ENCODE measurements at regions not wholly inside any gene's neighbourhood (a gene's known extent, or its start where the extent isn't known, plus 50 kb on each side); places are given as distances from the start of the nearest gene placed in this dataset.

GRCh38 chr12:24364921-24365320 lies 415.5 kb upstream of the SOX5 start:
- no peaks in the 10 kb centered on the region for H3K27me3 ChIP-seq

DNA sequence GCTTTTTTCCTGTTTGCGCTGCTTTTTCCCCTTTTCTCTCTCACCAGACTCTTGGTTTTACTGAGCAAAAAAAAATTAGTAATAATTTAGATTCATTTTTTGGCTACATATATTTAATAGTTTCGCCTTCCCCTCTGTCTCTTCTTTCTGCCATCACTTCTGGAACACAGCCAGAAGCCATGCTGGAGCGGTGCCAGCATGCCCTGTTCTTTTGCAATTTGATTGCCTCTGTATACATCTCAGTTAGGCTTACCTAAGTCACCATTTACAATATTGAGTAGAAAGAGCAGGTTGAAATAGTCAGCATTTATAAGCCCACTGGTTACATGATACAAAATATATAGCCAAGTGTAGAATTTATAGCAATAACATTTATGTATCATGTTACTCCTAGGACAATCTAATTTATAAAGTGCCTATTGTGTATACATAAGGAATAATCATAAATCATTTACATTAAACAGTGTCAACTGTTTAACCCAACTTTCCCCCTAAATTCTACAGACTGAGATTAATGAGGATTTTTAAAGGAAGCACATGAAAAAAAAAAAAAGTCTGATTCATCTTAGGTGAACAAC lies 413.8 kb upstream of the SOX5 start:
- no peak for DNase-seq (ENCODE audit: low spot score)
- Histone ChIP-seq H3K4me2 (no peak overlapping the region), H3K4me3 (no peak overlapping the region), H3F3A (ENCODE audit: low read depth) (no peaks in the 10 kb centered on the region), H2AFZ (replicated peaks) (no peak overlapping the region), H3K79me2 (ENCODE audit: low read depth) (no peaks in the 10 kb centered on the region), H3K27me3 (no peaks in the 10 kb centered on the region), H3K4me1 (peaks cover 54% of the 10 kb centered on the region), H3K9ac (no peak overlapping the region), H3K36me3 (no peaks in the 10 kb centered on the region), H3K27ac (no peak overlapping the region), H4K20me1 (ENCODE audit: low read depth) (no peaks in the 10 kb centered on the region), H3K9me3 (ENCODE audit: low read depth) (no peaks in the 10 kb centered on the region)
- Mint-ChIP-seq H3K27me3 (ENCODE audit: insufficient read depth, low read depth) (no peaks in the 10 kb centered on the region), H3K9me3 (no peaks in the 10 kb centered on the region), H3K27ac (no peak overlapping the region), H3K4me3 (no peak overlapping the region), H3K4me1 (peaks cover 41% of the 10 kb centered on the region), H3K36me3 (peaks cover 3% of the 10 kb centered on the region)
- TF ChIP-seq EZH2phosphoT487 (IDR thresholded peaks at IDR 0.05) = no peak
- TF ChIP-seq EZH2 (IDR thresholded peaks at IDR 0.05) = no peak
- TF ChIP-seq, protein P1, sequence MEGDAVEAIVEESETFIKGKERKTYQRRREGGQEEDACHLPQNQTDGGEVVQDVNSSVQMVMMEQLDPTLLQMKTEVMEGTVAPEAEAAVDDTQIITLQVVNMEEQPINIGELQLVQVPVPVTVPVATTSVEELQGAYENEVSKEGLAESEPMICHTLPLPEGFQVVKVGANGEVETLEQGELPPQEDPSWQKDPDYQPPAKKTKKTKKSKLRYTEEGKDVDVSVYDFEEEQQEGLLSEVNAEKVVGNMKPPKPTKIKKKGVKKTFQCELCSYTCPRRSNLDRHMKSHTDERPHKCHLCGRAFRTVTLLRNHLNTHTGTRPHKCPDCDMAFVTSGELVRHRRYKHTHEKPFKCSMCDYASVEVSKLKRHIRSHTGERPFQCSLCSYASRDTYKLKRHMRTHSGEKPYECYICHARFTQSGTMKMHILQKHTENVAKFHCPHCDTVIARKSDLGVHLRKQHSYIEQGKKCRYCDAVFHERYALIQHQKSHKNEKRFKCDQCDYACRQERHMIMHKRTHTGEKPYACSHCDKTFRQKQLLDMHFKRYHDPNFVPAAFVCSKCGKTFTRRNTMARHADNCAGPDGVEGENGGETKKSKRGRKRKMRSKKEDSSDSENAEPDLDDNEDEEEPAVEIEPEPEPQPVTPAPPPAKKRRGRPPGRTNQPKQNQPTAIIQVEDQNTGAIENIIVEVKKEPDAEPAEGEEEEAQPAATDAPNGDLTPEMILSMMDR (IDR thresholded peaks at IDR 0.05) = no peak

More at GRCh38 chr12:24364921-24365320, 415.5 kb upstream of the SOX5 start:
- Histone ChIP-seq H3K79me2 (ENCODE audit: low read depth) (no peaks in the 10 kb centered on the region), H4K20me1 (ENCODE audit: low read depth) (no peaks in the 10 kb centered on the region), H3K36me3 (no peaks in the 10 kb centered on the region), H3K4me1 (peaks cover 44% of the 10 kb centered on the region), H3K4me2 (no peak overlapping the region), H3K27ac (no peak overlapping the region), H3F3A (ENCODE audit: low read depth) (no peaks in the 10 kb centered on the region), H3K9me3 (ENCODE audit: low read depth) (no peaks in the 10 kb centered on the region), H3K9ac (no peak overlapping the region), H2AFZ (replicated peaks) (no peak overlapping the region), H3K4me3 (no peak overlapping the region)
- Mint-ChIP-seq H3K36me3 (peaks cover 11% of the 10 kb centered on the region), H3K4me3 (no peak overlapping the region), H3K4me1 (peaks cover 40% of the 10 kb centered on the region), H3K27ac (no peak overlapping the region), H3K9me3 (no peaks in the 10 kb centered on the region), H3K27me3 (ENCODE audit: insufficient read depth, low read depth) (no peaks in the 10 kb centered on the region)
- TF ChIP-seq EZH2 (IDR thresholded peaks at IDR 0.05) = no peak
- TF ChIP-seq EZH2phosphoT487 (IDR thresholded peaks at IDR 0.05) = no peak
- TF ChIP-seq, protein P1 (IDR thresholded peaks at IDR 0.05) = no peak
- DNase-seq (ENCODE audit: low spot score) = no peak

DNA sequence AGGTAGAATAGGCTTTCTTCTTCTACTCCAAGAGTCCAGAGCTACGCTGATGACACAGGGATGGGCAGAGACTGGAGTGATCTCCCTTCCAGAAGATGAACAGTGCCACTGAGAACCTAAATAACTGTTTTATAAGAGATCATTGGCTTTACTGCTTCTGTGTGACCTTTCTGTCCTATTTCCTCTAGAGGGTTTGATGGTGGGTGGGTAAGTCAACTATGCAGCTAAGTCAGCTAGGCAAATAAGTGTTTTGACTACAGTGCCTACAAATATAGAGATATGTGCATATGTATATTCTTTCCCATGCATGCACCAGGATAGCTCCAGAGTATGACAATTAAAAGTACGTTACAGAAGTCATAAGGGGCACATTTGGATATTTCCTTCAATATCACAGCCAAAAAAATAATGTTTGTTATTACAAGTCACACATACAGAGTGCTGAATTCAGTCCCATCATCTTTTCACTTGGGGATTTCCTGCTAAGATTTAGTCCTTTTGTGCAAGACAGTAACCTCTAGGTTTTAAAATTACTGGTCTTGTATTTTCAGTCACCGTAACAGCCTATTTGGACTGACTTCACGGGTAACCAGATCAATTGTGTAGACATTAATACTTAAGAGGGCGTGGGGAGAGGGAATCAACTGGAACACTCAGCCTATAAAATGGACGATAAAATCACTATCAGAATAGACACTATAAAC lies 412.6 kb upstream of the SOX5 start:
- no peaks in the 10 kb centered on the region for H3K36me3 ChIP-seq
- peaks cover 47% of the 10 kb centered on the region for H3K4me1 Mint-ChIP-seq
- no peaks in the 10 kb centered on the region for H3K9me3 Mint-ChIP-seq

More for the DNA sequence above, 412.6 kb upstream of the SOX5 start:
- H3K9ac ChIP-seq = no peak overlapping the region
- no peaks in the 10 kb centered on the region for H3F3A ChIP-seq (ENCODE audit: low read depth)
- H3K79me2 ChIP-seq (ENCODE audit: low read depth) = no peaks in the 10 kb centered on the region
- H3K4me1 ChIP-seq = peaks cover 54% of the 10 kb centered on the region
- H3K27ac ChIP-seq = no peak overlapping the region
- H2AFZ ChIP-seq (replicated peaks) = no peak overlapping the region
- Mint-ChIP-seq H3K4me3 (no peak overlapping the region), H3K36me3 (peaks cover 9% of the 10 kb centered on the region), H3K27me3 (ENCODE audit: insufficient read depth, low read depth) (no peaks in the 10 kb centered on the region), H3K27ac (no peak overlapping the region)
- H3K27me3 ChIP-seq = no peaks in the 10 kb centered on the region
- TF ChIP-seq, protein P1 (IDR thresholded peaks at IDR 0.05) = no peak
- no peak for TF ChIP-seq EZH2phosphoT487 (IDR thresholded peaks at IDR 0.05)
- TF ChIP-seq EZH2 (IDR thresholded peaks at IDR 0.05) = no peak
- no peak overlapping the region for H3K4me2 ChIP-seq
- H4K20me1 ChIP-seq (ENCODE audit: low read depth) = no peaks in the 10 kb centered on the region
- no peaks in the 10 kb centered on the region for H3K9me3 ChIP-seq (ENCODE audit: low read depth)
- H3K4me3 ChIP-seq = no peak overlapping the region
- DNase-seq (ENCODE audit: low spot score) = no peak

Measured in neural progenitor cell (in vitro differentiated cells).